Posterior cingulate gyrus (tissue), 11 donors: ENCODE measurements at regions not wholly inside any gene's neighbourhood (a gene's known extent, or its start where the extent isn't known, plus 50 kb on each side); places are given as distances from the start of the nearest gene placed in this dataset.
"Not testable (repeated sequence)": the region's sequence is repeated elsewhere in the genome, so short reads cannot be mapped to it uniquely, and the experiment has no call there.

Experiments used
- DNase-seq, 10 donors: peaks; one replicate each; pipeline versions ENCODE4 v3.0.0 to v3.0.0-alpha.2; 2020 to 2021; ENCODE audit warnings: mixed read lengths in 3 of 10
- intact Hi-C: fragments of 100-400 bp; cut with DNase I; formaldehyde crosslinking; loops from one replicate; pipeline ENCODE4 v1.15.1; 2023

DNA sequence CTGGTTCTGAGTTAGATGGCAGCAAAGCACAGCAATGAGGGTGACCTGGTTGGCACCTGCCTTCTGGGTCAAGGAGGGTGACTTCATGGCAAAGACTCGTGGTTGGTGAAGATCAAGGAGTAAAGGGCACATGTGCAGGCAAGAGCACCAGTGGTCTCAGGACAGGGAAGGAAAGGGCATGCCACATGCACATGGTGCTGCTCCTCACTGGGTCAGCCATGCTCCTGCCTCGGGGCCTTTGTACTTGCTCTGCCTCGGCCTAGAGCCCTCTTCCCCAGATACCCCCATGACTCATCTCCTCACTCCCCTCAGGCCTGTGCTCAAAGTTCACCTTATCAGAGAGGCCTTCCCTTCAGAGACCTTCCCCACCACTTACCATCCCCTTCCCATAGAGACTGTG is 106.7 kb upstream of the KDM7A start:
- intact Hi-C loops = no loop called here
- DNase-seq = no peak

DNA sequence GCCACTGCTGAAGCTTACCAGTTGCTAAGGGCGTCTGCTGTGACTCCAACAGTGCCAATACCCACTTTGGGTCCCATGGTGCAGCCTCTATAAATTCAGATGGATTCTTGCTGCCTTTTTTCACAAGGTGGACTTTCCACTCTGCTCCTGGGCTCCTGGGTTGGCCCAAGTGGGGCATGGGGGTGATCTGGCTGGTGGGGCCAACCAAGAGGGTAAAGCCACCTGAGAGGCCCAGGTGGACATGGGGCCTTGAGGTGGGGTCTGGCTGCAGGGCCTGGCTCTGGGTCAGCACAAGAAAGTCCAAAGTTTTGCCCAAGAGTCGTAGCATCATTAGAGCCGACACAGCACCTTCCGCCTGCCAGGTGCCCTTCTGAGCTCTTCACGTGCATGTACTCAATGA is 105.2 kb upstream of the KDM7A start:
- peak in 1 of 10 donors; percentile 55 for DNase-seq
- intact Hi-C loops = no loop called here

GRCh38 chr7:140281255-140281654 is 104.5 kb upstream of the KDM7A start:
- intact Hi-C loops = no loop called here
- peak in 1 of 10 donors; percentile 39 for DNase-seq

- intact Hi-C loops = no loop called here
Observed at GRCh38 chr7:140276001-140276400, 99.2 kb upstream of the KDM7A start.

DNA sequence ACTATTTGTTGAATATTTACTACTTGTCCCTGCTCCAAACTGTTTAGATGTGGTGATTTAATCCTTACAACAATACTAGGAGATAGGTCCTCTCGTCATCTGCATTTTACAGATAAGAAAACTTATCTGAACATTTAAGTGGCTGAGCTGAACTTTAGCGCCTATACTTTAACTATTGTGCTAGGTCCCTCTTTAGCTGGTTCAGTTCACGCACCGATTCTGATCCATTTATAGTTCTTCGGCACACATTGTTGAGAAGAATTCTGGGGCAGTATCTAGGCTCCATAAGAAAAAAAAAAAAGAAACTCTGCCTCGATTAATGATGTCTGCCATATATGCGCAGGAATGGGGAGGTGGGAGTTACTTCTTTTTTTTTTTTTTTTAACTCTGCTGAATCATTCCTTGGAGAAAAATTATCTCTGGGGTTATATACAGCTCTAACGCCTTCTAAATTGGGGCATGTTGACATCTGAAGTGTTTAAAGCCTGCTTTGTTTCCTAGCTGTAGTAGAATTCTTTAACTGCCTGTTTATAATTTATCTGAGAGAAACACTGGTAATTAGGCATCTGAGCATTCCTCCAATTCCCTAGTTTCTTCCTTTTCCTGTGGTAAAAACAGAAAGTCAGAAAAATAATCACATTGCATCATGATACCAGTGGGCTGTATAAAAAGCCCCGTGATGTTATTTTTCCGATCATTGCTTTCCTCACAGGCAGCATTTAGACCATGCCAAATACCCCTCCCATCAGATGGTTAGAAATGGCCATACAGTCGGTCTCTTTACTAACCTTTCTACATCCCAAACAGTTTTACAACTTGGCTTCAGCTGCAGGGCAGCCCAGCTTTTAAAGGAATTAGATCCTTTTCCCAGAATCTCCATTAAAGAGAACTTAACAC is 98.5 kb upstream of the KDM7A start:
- intact Hi-C loops = no loop called here
- DNase-seq = no peak

More at GRCh38 chr7:140276001-140276400, 99.2 kb upstream of the KDM7A start:
- DNase-seq = no peak

DNA sequence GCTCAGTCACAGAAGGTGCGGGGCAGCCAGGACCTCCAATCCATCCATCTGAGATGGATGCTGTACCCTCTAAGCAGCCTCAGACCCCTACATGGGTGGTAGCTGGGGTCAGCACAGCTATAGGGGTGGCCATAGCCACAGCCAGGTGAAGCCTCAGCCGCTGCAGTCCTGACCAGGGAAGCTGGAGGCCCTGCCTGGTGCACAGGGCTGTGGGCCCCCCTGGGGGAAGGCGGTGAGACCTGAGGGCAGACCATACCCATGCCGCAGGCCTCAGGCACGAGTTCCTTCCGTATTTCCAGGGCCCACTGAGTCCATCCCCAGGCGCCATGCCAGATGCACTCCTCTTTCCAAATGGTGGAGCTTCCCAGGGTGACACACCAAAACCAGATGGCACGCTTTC is 96.6 kb upstream of the KDM7A start:
- peak in 2 of 10 donors; percentile 17 to 70 for DNase-seq
- intact Hi-C loops = no loop called here

- peak in 1 of 10 donors; percentile 49 for DNase-seq
- intact Hi-C loops = not testable (repeated sequence)
Observed at GRCh38 chr7:140271643-140271968, 94.8 kb upstream of the KDM7A start.

DNA sequence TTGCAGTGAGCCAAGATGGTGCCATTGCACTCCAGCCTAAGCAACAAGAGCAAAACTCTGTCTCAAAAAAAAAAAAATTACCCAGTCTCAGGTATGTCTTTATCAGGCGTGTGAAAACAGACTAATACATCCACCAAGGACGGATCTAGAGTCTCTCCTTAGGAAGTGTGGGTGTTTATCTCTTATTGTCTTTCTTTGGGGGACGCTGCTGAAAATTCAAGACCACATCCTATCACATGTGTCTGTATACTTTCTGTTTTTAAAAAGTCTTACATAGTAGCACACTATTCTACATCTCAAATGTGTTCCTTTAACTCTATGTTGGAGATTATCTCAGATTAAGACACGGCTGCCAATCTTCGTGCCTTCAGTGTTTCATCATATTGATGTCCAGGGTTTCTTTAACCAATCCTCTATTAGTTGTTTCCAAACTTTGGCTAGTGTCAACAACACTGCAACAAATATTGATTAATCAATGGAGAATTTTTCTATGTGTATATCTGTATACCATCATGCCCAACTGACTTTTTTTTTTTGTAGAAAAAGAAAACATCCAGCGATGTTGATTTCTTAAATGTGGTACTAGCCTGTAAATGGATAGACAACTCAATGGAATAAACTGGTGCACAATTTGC is 92.3 kb upstream of the KDM7A start:
- intact Hi-C loops = no loop called here
- no peak for DNase-seq

- intact Hi-C loops = no loop called here
- peak in 1 of 10 donors; percentile 51 for DNase-seq
Observed at GRCh38 chr7:140267381-140268226, 90.8 kb upstream of the KDM7A start.

DNA sequence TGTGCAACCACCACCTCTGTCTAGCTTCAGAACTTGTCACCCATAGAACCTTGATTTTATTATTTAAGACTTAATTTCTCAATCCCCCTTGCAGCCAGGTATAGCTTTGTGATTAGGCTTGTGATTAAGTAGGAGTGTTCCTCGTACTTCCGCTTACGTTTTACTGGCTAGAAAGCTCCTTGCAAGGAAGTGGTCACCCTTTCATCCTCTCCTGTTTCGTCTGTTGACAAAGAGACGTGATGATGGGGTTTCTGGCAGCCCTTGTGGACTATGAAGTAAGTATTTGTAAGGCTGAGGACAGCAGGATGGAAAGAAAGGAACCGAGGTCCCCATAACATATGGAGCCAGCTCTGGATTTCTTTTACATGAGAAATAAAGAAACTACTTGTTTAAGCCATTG is 86.5 kb upstream of the KDM7A start:
- intact Hi-C loops = no loop called here

GRCh38 chr7:140262242-140262903 is 85.6 kb upstream of the KDM7A start:
- peak in 1 of 10 donors; percentile 17 for DNase-seq
- intact Hi-C loops = no loop called here

More for the DNA sequence above, 86.5 kb upstream of the KDM7A start:
- no peak for DNase-seq

GRCh38 chr7:140261522-140261921 is 84.7 kb upstream of the KDM7A start:
- intact Hi-C loops = no loop called here
- peak in 1 of 10 donors; percentile 12 for DNase-seq

DNA sequence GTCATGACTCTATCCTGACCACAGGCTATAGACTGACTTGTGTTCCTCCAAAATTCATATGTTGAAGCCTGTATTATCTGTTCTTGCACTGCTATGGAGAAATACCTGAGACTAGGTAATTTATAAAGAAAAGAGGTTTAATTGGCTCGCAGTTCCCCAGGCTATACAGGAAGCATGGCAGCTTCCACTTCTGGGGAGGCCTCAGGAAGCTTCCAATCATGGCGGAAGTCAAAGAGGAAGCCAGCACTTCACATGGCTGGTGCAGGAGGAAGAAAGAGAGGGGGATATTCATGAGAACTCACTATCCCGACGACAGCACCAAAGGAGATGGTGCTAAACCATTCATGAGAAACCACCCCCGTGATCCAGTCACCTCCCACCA is 84.3 kb upstream of the KDM7A start:
- intact Hi-C loops = no loop called here
- DNase-seq = peak in 1 of 10 donors; percentile 3

DNA sequence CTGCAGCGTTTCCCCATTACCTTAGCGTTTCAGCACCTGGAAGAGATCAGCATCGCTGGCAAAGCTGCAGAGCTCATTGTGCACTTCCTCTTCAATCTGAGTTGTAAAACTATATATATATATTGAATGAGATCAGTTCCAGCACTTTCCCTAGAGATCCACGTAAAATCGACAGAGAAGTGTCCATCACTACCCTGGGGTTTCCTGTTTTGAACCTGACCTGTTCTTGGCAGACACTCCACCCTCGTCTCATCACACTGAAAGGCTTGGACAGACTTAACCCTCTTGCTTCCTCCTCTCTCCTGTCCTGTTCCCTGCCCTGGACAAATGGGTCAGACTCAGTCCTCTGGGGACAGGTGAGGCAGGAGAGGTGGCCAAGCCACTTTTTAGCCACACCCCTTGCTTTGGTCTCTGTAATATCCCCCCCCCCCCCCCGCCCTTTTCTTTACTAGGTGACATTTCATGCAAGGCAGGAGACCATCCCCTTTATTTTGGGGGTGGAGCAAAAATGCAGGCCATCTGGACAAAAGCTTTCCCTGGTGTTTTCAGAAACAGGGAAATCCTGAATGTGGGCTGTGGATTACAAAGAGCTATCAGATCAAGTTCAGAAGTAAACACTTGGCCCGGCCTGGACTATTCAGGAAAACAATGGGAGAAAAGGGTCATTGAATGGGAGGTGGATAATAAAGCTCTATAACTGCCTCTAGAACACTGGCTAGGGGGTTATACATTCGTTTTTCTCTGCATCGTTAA is 83.7 kb upstream of the KDM7A start:
- intact Hi-C loops = no loop called here
- DNase-seq = peak in 3 of 10 donors; percentile 20 to 46 (median 42)

DNA sequence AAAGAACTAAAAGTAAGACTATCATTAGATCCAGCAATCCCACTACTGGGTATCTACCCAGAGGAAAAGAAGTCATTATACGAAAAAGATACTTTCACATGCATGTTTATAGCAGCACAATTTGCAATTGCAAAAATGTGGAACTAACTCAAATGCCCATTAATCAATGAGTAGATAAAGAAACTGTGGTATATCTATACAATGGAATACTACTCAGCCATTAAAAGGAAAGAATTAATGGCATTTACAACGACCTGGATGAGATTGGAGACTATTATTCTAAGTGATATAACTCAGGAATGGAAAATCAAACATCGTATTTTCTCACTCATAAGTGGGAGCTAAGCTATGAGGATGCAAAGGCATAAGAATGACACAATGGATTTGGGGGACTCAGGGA is 80.5 kb upstream of the KDM7A start:
- intact Hi-C loops, DNase-seq: not testable (repeated sequence)

DNA sequence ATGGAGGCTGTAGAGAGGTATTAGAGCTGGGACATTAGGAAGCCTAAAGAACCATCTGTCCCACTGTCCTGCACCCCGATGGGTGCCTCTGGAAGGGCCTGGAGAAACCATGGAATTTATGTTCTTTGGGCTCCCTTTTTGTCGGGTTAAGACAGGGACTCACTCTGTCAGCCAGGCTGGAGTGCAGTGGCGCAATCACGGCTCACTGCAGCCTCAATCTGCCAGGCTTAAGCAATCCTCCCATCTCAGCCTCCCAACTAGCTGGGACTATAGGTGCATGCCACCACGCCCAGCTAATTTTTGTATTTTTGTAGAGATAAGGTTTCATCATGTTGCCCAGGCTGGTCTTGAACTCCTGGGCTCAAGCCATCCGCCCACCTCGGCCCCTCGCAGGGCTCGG is 78.2 kb upstream of the KDM7A start:
- peak in 1 of 10 donors; percentile 38 for DNase-seq
- intact Hi-C loops = not testable (repeated sequence)

DNA sequence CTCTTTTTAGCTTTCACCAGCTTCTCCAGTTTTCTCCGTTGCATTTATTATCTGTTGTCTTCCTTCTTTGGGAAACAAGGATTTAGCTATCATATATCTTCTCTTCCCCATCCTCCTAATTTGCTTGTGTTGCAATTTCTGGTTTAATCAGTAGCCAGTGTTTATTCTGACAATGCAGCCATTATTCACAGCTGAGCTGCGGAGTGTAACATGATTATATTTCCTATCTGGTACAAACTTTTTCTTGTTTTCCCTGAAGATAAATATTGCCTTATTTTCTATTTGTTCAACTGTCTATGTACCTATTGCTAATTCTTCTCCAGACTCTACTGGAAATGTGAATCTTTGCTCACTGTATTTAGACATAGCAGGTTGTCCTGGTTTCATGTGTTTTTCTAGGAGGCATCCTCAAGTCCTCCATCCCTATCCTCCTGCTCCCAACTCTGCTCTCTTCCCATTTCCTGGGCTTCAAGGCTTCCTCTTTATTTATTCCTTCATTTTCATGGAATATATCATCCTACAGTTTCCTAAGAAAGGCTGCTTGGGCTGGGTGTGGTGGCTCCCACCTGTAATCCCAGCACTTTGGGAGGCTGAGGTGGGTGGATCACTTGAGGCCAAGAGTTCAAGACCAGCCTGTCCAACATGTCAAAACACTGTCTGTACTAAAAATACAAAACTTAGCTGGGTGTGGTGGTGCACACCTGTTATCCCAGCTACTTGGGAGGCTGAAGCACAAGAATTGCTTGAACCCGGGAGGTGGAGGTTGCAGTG is 72.4 kb upstream of the KDM7A start:
- intact Hi-C loops = no loop called here
- DNase-seq = no peak

GRCh38 chr7:140247559-140247958 is 70.8 kb upstream of the KDM7A start:
- intact Hi-C loops = no loop called here
- DNase-seq = peak in 3 of 10 donors; percentile 12 to 76 (median 72)

DNA sequence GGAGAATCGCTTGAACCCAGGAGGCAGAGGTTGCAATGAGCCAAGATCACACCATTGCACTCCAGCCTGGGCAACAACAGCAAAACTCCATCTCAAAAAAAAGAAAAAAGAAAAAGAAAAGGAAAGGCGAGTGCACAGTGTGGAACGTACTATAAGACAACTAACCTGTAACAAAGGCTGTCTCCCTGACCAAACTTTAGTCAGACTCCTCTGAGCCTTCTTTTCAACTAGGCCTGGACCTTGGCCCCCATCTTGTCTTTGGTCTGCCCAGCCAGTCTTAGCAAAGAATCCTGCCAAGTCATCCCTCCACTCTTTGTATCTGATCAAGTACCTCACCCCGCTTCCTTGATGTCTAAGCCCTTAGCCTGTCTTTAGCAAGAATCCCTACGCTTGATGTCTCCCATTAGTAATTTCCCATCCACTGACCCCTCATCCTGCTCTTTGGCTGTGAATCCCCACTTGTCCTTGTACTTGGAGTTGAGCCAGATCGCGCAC is 68.9 kb upstream of the KDM7A start:
- intact Hi-C loops = no loop called here
- peak in 1 of 10 donors; percentile 48 for DNase-seq
